CD4-positive, alpha-beta memory T cell (primary cell): ENCODE measurements at regions not wholly inside any gene's neighbourhood (a gene's known extent, or its start where the extent isn't known, plus 50 kb on each side); places are given as distances from the start of the nearest gene placed in this dataset.
"Not testable (repeated sequence)": the region's sequence is repeated elsewhere in the genome, so short reads cannot be mapped to it uniquely, and the experiment has no call there.

Experiments used
- CTCF ChIA-PET: fragments of 350-600 bp; sonication (Branson Sonifier 250); formaldehyde crosslinking; loops from one replicate; lab custom pipeline; 2021; ENCODE audit warnings: inconsistent platforms; ENCODE audit not compliant: partially characterized antibody; lab: Charles Lee
- POLR2A ChIA-PET: fragments of 350-600 bp; sonication (Branson Sonifier 250); formaldehyde crosslinking; loops from one replicate; lab custom pipeline; 2021; ENCODE audit not compliant: partially characterized antibody; lab: Charles Lee
- DNase-seq, 5 donors: peaks; one replicate each; pipeline versions ENCODE4 v3.0.0 to v3.0.0-alpha.2; 2020 to 2022; ENCODE audit warnings: mixed read lengths in 1 of 5
- H3K27ac ChIP-seq: one replicate; pipeline ENCODE4 v1.7.0; 2013; ENCODE audit warnings: low read depth, low read length
- H3K27me3 ChIP-seq: 2 replicates; pipeline ENCODE4 v1.7.0; 2013; ENCODE audit warnings: mild to moderate bottlenecking, low read length, moderate library complexity; ENCODE audit not compliant: insufficient read depth
- H3K36me3 ChIP-seq: 2 replicates; pipeline ENCODE4 v1.7.0; 2013; ENCODE audit warnings: mild to moderate bottlenecking, low read length, moderate library complexity; ENCODE audit not compliant: insufficient read depth
- H3K4me1 ChIP-seq: 2 replicates; pipeline ENCODE4 v1.7.0; 2013; ENCODE audit warnings: mild to moderate bottlenecking, low read length, moderate library complexity; ENCODE audit not compliant: insufficient read depth
- H3K4me3 ChIP-seq, 2 donors: one replicate each; pipeline ENCODE4 v1.7.0; 2013; ENCODE audit warnings: low read length in 2 of 2, mild to moderate bottlenecking in 1 of 2
- H3K9me3 ChIP-seq, 2 donors: one replicate each; pipeline ENCODE4 v1.7.0; 2013; ENCODE audit warnings: low read length in 2 of 2, control low read depth in 1 of 2; ENCODE audit not compliant: control insufficient read depth in 1 of 2
- H3K27ac Mint-ChIP-seq, 7 donors: one replicate each; pipeline ENCODE4 v1.8.0; 2020 to 2021; ENCODE audit warnings: mixed read lengths in 7 of 7, mild to moderate bottlenecking in 6 of 7, inconsistent platforms in 3 of 7, moderate library complexity in 3 of 7
- H3K27me3 Mint-ChIP-seq, 2 donors: one replicate each; pipeline ENCODE4 v1.8.0; 2020 to 2021; ENCODE audit warnings: mixed read lengths in 2 of 2
- H3K36me3 Mint-ChIP-seq, 2 donors: one replicate each; pipeline ENCODE4 v1.8.0; 2020 to 2021; ENCODE audit warnings: mixed read lengths in 2 of 2, inconsistent platforms in 1 of 2, mild to moderate bottlenecking in 1 of 2
- H3K4me1 Mint-ChIP-seq, 4 donors: one replicate each; pipeline ENCODE4 v1.8.0; 2020 to 2021; ENCODE audit warnings: mixed read lengths in 4 of 4, mild to moderate bottlenecking in 1 of 4
- H3K4me3 Mint-ChIP-seq, 8 donors: one replicate each; pipeline ENCODE4 v1.8.0; 2020 to 2021; ENCODE audit warnings: mixed read lengths in 8 of 8, mild to moderate bottlenecking in 7 of 8, moderate library complexity in 6 of 8, inconsistent platforms in 3 of 8
- H3K9me3 Mint-ChIP-seq, 8 donors: one replicate each; pipeline ENCODE4 v1.8.0; 2020 to 2021; ENCODE audit warnings: mixed read lengths in 8 of 8, mild to moderate bottlenecking in 5 of 8, inconsistent platforms in 3 of 8, moderate library complexity in 1 of 8
- intact Hi-C: fragments of 100-400 bp; cut with micrococcal nuclease; formaldehyde crosslinking; loops from one replicate; pipeline ENCODE4 v1.15.1; 2023

DNA sequence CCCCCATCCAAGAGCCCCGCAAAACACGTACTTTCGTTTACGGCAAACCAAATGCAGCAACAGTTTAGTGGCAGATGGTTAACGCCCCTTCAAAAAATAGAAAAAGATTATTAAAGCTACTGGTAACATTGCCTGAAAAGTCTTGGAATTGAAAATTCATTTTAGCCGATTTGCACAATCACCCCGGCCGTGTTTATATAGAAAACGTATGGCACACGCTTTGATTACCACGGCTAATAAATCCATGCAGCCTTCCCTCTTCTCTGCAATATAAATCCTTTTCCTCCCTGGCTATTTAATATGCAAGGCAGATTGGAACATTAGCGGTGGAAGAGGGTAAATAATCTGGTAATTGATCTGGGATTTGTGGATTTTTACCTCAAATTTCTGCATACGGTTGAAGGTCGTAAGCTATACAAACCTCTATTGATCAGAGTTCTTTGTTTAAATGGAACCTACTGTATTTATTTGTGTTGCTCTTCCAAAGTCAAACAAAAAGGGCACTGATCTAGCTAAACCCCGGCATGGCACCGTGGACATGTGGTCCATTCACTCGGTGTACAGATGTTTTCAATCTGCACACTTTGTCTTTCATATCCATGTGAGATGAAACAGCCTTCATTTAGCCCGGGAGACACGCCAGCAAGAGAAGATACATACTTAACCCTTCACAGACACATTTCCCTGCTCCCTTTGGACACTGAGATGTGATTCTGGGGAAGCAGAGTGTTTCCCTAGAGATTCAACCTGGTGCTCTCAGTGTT lies 238.1 kb upstream of the MAF start:
- Mint-ChIP-seq H3K36me3 (no peaks in the 10 kb centered on the region), H3K4me3 (no peak overlapping the region), H3K4me1 (no peaks in the 10 kb centered on the region), H3K27me3 (peaks cover 1 to 5% of the 10 kb centered on the region in 2 donors), H3K9me3 (peaks cover 0 to 3% (median 0%) of the 10 kb centered on the region in 8 donors), H3K27ac (no peak overlapping the region)
- POLR2A ChIA-PET: no interaction called here
- Histone ChIP-seq H3K9me3 (no peaks in the 10 kb centered on the region), H3K27ac (no peak overlapping the region), H3K4me3 (no peak overlapping the region), H3K4me1 (no peaks in the 10 kb centered on the region), H3K27me3 (no peaks in the 10 kb centered on the region), H3K36me3 (no peaks in the 10 kb centered on the region)
- CTCF ChIA-PET: no interaction called here
- intact Hi-C loops: no loop called here
- no peak for DNase-seq

DNA sequence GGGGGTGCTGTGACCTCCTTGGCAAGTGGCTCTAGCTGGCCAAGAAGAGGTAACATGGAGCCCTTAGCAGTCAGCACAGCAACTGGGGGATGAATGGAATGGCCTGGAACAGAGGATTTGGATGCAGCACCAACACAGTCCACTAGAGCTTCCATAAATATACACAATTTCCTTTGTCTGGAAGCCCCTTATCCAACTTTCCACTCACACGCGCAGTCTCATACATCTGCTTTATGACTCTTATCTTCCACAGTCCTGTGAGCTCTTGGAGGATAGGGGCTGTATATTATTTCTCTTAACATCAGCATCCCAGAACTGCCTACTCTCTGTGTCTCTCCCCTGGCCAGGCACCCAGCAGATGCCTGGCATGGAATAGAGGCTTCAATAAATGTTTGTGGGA lies 235.6 kb upstream of the MAF start:
- H3K27ac Mint-ChIP-seq: no peak overlapping the region
- DNase-seq: no peak
- Histone ChIP-seq H3K4me1 (no peaks in the 10 kb centered on the region), H3K36me3 (no peaks in the 10 kb centered on the region), H3K27ac (no peak overlapping the region), H3K9me3 (no peaks in the 10 kb centered on the region), H3K27me3 (no peaks in the 10 kb centered on the region), H3K4me3 (no peak overlapping the region)
- H3K9me3 Mint-ChIP-seq: no peaks in the 10 kb centered on the region
- no peaks in the 10 kb centered on the region for H3K4me1 Mint-ChIP-seq
- CTCF ChIA-PET: no interaction called here
- intact Hi-C loops: no loop called here
- no peaks in the 10 kb centered on the region for H3K36me3 Mint-ChIP-seq
- peaks cover 0 to 3% of the 10 kb centered on the region in 2 donors for H3K27me3 Mint-ChIP-seq
- POLR2A ChIA-PET: no interaction called here
- H3K4me3 Mint-ChIP-seq: no peak overlapping the region

- H3K4me3 ChIP-seq: no peak overlapping the region
- H3K27me3 ChIP-seq: no peaks in the 10 kb centered on the region
- peaks cover 0 to 3% of the 10 kb centered on the region in 2 donors for H3K27me3 Mint-ChIP-seq
- no peak for DNase-seq
- POLR2A ChIA-PET: no interaction called here
- CTCF ChIA-PET: no interaction called here
- no peaks in the 10 kb centered on the region for H3K36me3 ChIP-seq
- H3K4me1 ChIP-seq: no peaks in the 10 kb centered on the region
- H3K9me3 ChIP-seq: no peaks in the 10 kb centered on the region
- H3K4me3 Mint-ChIP-seq: no peak overlapping the region
- no peak overlapping the region for H3K27ac Mint-ChIP-seq
- no peaks in the 10 kb centered on the region for H3K36me3 Mint-ChIP-seq
- no peak overlapping the region for H3K27ac ChIP-seq
- intact Hi-C loops: no loop called here
- H3K4me1 Mint-ChIP-seq: no peaks in the 10 kb centered on the region
- H3K9me3 Mint-ChIP-seq: peaks cover 0 to 2% (median 0%) of the 10 kb centered on the region in 8 donors
These were observed 234.7 kb upstream of the MAF start for GRCh38 chr16:79835194-79835593.

DNA sequence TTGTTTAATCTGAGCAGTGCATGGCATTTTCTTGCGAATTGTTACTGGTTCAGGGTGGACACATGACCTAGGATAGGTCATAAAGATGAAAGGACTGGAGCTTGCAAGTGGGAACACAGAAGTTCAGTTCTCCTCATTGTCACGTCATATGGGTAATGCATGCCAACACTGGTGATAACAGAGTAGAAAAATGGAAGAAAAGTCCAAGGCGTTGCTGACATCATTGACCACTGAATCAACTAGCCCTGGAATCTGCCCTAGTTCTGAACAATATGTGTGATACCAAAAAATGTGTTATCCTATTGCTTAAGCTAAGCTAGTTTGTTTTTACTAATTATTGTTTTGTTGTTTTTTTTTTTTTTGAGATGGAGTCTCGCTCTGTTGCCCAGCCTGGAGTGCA lies 234.2 kb upstream of the MAF start:
- H3K36me3 Mint-ChIP-seq: no peaks in the 10 kb centered on the region
- Histone ChIP-seq H3K4me3 (no peak overlapping the region), H3K4me1 (no peaks in the 10 kb centered on the region), H3K36me3 (no peaks in the 10 kb centered on the region), H3K27me3 (no peaks in the 10 kb centered on the region), H3K27ac (no peak overlapping the region), H3K9me3 (no peaks in the 10 kb centered on the region)
- no peak for DNase-seq
- H3K4me1 Mint-ChIP-seq: no peaks in the 10 kb centered on the region
- no peak overlapping the region for H3K27ac Mint-ChIP-seq
- H3K4me3 Mint-ChIP-seq: no peak overlapping the region
- peaks cover 0 to 2% (median 0%) of the 10 kb centered on the region in 8 donors for H3K9me3 Mint-ChIP-seq
- intact Hi-C loops: no loop called here
- CTCF ChIA-PET: no interaction called here
- POLR2A ChIA-PET: no interaction called here
- peaks cover 0 to 3% of the 10 kb centered on the region in 2 donors for H3K27me3 Mint-ChIP-seq

DNA sequence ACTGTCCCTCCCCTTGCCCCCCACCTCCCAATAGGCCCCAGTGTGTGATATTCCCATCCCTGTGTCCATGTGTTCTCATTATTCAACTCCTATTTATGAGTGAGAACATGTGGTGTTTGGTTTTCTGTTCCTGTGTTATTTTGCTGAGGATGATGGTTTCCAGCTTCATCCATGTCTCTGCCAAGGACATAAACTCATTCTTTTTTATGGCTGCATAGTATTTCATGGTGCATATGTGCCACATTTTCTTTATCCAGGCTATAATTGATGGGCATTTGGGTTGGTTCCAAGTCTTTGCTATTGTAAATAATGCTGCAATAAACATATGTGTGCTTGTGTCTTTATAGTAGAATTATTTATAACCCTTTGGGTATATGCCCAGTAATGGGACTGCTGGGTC lies 233.5 kb upstream of the MAF start:
- H3K36me3 ChIP-seq, H3K9me3 ChIP-seq, H3K27ac ChIP-seq, H3K4me3 Mint-ChIP-seq, POLR2A ChIA-PET, H3K9me3 Mint-ChIP-seq, intact Hi-C loops, H3K4me1 Mint-ChIP-seq, H3K27ac Mint-ChIP-seq, H3K4me1 ChIP-seq, H3K27me3 Mint-ChIP-seq, H3K27me3 ChIP-seq, H3K4me3 ChIP-seq, CTCF ChIA-PET, DNase-seq, H3K36me3 Mint-ChIP-seq: not testable (repeated sequence)

- intact Hi-C loops: no loop called here
These were observed 233.0 kb upstream of the MAF start for GRCh38 chr16:79833559-79833958.

GRCh38 chr16:79826732-79827475 lies 226.4 kb upstream of the MAF start:
- H3K4me3 Mint-ChIP-seq: no peak overlapping the region
- no peak overlapping the region for H3K4me3 ChIP-seq
- peaks cover 0 to 1% of the 10 kb centered on the region in 2 donors for H3K27me3 Mint-ChIP-seq
- ChIA-PET CTCF (interaction anchor here (1.7 kb wide), 1 partner anchor 14 kb away, joined by 3 read pairs; no protein-coding TSS in a partner anchor), POLR2A (no interaction called here)
- no peak overlapping the region for H3K27ac Mint-ChIP-seq
- H3K36me3 ChIP-seq: no peaks in the 10 kb centered on the region
- no peaks in the 10 kb centered on the region for H3K4me1 Mint-ChIP-seq
- intact Hi-C loops: no loop called here
- no peaks in the 10 kb centered on the region for H3K9me3 ChIP-seq
- H3K9me3 Mint-ChIP-seq: peaks cover 0 to 2% (median 0%) of the 10 kb centered on the region in 8 donors
- H3K27ac ChIP-seq: no peak overlapping the region
- no peaks in the 10 kb centered on the region for H3K4me1 ChIP-seq
- H3K27me3 ChIP-seq: no peaks in the 10 kb centered on the region
- DNase-seq: no peak
- H3K36me3 Mint-ChIP-seq: no peaks in the 10 kb centered on the region

More at GRCh38 chr16:79833559-79833958, 233.0 kb upstream of the MAF start:
- Histone ChIP-seq H3K27me3 (no peaks in the 10 kb centered on the region), H3K36me3 (no peaks in the 10 kb centered on the region), H3K9me3 (no peaks in the 10 kb centered on the region), H3K4me1 (no peaks in the 10 kb centered on the region), H3K4me3 (no peak overlapping the region), H3K27ac (no peak overlapping the region)
- Mint-ChIP-seq H3K4me3 (no peak overlapping the region), H3K9me3 (peaks cover 0 to 2% (median 0%) of the 10 kb centered on the region in 8 donors), H3K4me1 (no peaks in the 10 kb centered on the region), H3K27ac (no peak overlapping the region), H3K36me3 (no peaks in the 10 kb centered on the region), H3K27me3 (peaks cover 1 to 3% of the 10 kb centered on the region in 2 donors)
- ChIA-PET CTCF (no interaction called here), POLR2A (no interaction called here)
- no peak for DNase-seq
